HG03280 (cell line): ENCODE measurements at regions not wholly inside any gene's neighbourhood (a gene's known extent, or its start where the extent isn't known, plus 50 kb on each side); places are given as distances from the start of the nearest gene placed in this dataset.

Source experiments
- ATAC-seq: cut with Tn5 transposase; IDR thresholded peaks from one replicate; pipeline ENCODE4 v1.9.1; 2021; ENCODE audit warnings: mild to moderate bottlenecking, moderate library complexity; ENCODE audit not compliant: unreplicated experiment

DNA sequence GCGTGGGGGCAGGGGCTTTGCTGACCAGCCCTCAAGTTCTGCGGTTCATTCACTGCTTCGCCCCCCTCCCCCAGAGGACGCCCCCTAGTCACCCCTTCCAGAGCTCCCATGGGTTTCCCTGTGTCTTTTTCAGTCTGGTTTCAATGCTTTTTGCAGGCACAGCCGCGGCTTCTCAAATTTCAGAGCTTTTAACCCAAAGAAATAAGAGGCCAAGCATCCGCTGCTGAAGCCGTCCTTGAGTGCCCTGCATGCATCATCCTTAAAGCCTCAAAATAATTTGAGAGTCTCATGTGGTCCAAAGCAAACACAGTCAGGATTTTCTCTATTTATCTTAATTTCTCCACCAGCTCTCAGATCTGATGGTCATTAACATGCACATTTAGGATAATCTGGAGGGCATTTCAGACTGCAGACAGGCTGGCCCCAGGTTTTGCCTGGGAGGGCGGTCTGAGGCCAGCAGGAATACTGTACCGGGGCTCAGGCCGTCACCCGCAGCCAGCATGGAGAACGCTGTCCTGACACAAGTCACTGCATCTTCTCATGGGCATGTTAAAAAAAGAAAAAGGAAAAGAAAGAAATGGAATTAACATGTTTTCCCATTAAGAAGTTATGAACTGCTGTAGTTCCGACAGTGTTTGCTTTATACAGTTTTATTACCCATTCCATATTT lies 420.8 kb upstream of the IRX4 start:
- no peak for ATAC-seq

DNA sequence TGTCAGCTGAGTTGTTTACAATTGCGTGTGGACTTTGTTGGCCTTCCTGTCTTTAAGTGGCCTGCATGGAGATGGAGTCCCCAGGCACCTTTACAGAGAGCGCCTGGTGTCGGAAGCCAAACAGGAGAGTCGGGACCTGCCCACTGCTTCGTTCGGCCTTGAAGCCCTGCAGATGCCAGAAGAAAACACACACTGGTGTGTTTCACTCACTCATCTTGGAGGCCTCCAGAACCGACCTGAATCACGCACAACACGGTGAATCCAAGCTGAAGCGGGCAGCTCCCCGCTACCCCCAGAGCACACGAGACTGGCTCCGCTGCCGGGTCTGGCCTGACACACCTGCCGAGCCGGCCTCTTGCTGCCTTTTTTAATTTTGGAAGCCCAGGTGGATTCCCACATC lies 419.4 kb upstream of the IRX4 start:
- ATAC-seq = no peak

DNA sequence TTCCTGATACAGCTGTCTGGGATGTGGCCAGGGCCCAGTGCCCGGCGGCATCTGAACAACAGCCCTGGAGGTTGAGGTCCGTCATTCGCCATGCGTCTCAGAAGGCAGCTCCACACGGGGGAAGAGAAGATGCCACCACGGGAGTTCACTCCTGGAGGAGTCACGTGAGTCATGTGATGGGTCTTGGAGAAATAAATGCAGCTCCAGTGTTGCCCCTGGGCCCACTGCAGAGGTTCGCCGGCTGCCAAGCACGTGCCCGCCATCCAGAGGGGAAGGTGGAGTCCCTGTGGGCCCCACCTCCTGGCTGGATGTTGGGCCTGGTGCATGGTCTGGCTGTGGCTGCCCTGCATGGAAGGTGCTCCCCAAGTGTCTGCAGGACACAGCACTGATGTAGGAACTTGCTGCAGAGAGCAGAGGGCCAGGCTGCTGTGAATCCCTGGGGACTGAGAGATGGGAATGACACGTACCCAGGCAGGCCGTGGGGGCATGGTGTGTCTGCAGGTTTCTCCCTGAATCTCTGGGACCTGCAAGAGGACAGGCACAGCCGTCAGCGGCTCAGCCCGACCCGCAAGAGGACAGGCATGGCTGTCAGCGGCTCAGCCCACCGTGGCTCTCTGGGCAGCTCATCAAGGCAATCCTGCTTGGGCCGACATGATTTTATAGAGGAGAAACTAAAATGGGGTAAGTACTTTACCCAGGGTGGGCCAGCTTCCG lies 418.3 kb upstream of the IRX4 start:
- ATAC-seq = no peak

DNA sequence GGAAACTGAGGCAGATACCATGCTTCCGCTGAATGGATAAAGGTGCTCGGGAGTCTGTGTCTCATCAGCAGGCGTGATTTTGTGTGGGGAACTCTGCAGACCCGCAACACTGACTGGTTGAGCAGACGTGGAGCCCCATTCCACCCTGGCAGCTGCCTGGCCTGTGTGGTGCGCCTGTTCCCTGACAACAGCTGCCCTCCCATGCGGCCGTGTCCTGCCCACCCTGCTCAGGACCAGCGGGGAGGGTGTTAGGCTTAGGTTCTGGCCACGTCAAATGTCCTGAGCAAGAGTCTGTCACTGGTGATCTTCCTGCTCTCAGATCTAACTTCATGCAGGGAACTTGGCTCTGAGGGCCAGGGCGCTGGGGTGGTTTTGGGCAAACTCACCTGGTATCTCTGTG lies 417.7 kb upstream of the IRX4 start:
- no peak for ATAC-seq

DNA sequence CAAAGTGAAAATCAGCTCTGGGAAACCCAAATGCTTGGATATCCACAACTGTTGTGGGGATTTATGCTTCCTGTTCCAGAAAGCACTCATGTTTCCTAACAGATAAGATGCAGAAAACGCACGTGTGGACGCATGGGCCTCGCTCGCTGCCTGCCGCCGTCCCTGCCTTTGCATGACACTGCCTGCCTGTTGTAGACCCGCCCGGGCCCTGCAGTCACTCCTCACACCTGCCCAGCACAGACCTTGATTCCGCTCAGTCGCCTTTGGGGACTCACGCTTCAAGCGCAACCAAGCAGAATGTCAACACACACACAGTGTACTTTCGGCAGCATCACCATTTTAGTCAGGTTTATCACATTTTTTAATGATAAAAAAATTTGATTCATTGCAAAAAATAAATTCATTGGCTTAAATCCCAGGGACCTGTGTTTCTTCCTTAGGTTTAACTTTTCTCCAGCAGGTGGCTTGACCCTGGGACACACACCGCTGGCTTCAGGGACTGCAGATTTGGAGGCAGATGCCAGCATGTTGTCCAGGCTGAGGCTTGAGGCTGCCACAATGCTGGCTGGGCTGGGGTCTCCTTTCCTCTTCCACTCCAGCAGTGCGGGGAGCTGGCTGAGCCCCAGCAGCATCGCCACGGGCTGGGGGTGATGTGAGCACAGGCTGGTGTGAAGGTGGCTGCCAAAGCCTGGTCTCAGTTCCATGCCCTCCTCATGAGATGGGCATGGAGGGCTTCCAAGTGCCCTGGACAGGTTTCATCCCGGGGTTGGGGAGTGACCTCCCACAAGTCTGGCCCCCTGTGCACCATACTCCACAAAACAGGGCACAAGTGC lies 416.9 kb upstream of the IRX4 start:
- no peak for ATAC-seq

DNA sequence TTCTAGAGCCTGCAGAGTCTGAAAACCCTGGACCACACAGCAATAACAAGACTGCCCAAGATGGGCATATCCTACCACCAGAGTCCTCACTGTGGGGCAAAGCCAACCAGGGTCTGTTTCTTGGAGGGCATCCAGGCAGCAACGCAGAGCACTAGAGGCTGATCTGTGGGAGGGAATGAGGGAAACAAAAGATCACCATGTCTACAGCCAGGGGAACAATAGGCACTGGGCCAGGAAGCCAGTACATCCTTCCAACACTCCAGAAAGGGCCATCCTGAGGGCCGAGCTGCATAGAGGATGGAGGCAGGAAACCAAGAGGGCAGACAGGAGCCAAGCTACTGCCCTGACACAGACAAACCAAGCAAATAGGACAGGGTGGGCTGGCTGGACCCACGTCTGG lies 416.1 kb upstream of the IRX4 start:
- no peak for ATAC-seq

DNA sequence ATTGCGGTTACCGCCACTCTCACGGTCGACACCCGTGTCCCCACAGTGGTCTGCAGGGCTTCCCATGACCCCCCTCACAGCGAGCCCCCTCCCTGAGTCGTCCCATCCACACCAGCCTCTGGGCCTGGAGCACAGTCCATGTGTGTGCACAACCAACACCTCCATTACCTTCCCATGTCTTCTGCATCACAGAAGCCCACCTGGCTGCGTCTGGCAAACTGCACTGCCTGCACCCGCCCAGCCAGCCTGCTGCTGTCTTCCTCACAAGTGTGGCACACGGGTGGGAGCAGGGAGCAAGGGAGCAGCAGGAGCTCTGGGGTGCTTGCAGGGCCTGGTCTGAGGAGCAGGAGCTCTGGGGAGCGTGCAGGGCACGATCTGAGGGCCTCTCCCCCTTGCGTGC lies 415.3 kb upstream of the IRX4 start:
- ATAC-seq = no peak

DNA sequence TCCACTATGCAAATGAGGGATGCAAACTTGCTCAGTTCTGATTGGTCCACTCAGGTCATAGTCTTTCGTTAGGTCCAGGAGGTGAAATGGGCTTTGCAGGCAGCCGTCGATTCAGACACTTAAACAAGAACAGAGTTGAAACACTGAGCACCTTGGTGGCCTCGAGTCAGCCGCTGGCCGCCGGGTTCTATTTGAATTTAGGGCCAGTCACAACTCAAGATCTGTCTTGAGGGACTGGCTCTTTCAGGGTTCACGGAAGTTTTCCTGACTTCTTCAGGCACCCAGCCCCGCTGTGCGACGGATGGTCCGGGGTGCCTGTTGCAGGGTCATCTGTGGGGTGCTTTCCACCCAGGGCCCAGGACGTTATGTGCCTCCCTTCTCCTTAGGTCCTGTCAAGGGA lies 412.8 kb upstream of the IRX4 start:
- ATAC-seq = no peak

DNA sequence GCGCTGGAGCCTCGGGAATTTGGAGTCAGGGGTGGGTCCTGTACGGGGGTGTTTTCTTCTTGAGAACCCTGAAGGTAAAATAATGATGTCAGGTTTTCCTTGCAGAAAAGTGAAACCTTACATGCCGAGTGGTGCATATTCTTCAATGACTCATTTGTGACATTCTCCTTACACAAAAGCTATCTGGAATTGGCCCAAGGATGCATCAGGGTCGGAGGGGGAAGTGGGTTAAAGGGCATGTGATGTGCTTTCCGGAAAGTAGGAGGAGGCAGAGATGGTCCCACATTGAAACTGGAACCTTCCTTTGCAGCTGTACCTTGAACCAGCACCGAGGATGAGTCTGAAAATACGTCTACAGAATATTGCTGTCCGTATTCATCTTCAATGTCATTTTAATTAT lies 411.2 kb upstream of the IRX4 start:
- ATAC-seq = no peak

DNA sequence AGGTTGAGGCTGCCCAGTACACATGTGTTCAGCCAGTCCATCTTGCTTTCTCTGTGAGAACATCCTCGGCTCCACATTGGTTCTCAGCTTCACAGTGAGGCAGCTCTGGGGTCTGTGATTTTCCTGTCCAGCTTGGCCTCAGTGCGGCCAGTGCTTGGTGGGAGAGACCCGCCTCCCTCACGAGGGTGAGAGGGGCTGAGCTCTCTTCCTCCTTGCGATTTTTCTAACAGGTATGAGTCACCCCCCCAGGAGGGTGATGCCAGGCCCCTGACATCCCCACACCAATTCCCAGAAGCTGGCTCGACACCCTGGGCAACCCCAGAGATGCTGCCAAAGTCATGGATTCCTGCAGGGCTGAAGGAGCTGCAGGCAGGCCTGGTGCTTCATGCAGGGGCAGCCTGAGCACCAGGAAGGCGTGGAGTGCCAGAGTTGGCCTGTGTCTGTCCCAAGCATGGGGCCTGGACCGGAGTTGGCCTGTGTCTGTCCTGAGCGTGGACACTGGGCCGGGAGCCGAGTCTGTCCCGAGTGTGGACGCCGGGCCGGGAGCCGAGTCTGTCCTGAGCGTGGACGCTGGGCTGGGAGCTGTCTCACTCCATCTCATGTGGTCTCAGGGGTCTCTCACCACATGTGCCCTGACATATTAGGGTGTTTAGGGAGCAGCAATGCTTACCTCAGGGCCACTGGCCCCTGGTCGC lies 408.6 kb upstream of the IRX4 start:
- no peak for ATAC-seq

DNA sequence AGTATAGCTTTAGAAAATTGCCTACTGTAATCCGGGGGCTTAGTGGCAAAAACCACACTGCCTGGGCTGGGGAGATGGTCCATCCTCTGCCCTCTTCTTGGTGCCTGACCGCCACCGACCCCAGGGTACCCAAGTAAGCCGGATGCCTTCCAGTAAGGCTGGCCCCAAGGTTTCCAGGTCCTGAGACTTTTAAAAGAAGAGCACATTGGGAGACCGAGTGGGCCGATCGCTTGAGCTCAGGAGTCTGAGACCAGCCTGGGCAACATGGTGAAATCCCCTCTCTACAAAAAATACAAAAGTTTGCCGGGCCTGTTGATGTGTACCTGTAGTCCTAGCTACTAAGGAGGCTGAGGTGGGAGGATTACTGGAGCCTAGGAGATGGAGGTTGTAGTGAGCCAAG lies 406.7 kb upstream of the IRX4 start:
- ATAC-seq = no peak

DNA sequence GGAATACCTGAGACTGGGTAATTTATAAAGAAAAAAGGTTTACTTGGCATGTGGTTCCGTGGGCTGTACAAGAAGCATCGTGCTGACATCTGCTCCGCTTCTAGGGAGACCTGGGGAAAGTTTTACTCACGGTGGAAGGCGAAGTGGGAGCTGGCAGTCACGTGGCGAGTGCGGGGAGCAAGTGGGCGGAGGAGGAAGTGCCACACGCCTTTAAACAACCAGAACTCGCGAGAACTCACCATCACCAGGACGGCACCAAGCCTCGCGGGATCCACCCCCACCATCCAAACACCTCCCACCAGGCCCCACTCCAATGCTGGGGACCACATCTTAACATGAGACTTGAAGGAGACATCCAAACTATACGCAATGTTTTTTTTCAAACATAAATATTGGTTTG lies 406.2 kb upstream of the IRX4 start:
- no peak for ATAC-seq

DNA sequence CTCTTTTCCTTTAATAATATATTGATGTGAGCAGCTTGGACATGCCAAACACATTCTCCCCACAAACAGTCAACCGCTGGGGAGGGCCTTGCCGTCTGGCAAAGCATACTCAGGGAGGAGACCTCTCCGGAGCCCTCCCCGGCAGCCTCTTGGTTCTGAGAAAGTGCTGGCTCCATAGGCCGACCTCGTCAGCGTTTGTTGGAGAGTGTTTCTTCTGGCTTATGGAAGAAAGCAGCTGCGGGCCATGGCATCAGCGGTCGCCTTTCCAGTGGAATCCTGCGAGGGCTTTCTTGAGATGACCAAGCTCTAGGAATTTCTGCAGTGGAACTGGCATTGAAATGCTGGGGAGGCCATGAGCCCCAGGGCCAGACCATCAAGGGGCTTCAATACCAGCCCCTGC lies 405.7 kb upstream of the IRX4 start:
- no peak for ATAC-seq

DNA sequence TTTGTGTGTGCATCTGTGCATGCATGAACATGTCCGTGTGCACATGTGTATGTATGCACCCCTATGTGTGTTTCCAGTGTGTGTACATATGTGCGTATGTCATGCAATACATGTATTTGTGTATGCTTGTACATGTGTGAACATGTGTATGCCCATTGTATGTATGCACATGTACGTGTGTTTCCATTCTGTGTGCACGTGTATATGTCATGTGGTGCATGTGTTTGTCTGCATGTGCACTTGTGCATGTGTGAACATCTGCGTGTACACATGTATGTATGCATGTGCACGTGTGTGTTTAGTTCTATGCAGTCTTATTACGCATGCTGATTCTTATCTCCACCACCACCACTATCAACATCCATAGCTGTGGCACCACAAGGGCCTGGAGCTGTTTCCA lies 403.5 kb upstream of the IRX4 start:
- no peak for ATAC-seq

DNA sequence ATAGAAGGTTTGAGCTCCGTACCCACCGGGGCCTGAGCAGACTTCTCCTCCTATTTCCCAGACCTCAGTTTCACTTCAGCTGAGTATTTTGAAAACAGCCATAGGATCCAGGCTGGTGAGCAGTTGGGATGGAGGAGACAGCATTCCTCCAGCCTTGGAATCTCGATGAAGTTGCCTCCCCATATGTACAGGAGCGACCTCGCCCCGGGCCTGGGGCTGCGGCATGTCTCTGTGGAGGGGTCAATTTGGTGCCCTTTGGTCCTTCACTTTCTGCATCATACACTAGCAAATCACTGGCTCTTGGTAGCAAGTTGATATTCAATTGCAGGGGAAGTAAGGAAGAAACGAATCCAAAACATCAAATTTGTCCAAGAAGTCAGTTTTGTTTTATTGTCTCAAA lies 402.0 kb upstream of the IRX4 start:
- no peak for ATAC-seq

DNA sequence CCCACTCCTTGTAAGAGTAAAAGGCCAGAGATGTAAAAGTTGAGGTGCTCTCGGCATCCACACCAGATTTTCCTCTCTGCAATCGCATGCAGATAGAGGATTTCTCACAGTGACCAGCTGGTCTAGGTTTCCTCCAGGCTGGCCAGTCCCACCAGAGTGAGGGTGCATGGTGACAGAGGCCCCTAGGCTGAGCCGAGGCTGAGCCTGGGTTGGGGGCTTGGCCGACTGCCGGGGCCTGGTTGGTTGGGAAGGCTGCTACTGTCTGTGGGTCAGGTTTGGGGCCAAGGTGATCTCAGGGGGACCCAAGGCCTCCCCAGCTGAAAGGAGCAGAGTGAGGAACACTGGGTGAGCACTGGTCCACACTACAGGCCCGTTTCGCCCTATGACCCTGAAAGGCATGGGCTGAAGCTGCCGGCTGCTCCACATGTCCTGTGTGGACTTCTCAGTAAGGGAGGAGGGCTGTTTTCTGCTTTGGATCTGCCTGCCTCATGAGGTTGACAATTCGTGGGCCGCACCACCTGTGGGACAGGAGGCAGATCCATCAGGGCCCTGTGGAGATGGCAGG lies 400.8 kb upstream of the IRX4 start:
- no peak for ATAC-seq

DNA sequence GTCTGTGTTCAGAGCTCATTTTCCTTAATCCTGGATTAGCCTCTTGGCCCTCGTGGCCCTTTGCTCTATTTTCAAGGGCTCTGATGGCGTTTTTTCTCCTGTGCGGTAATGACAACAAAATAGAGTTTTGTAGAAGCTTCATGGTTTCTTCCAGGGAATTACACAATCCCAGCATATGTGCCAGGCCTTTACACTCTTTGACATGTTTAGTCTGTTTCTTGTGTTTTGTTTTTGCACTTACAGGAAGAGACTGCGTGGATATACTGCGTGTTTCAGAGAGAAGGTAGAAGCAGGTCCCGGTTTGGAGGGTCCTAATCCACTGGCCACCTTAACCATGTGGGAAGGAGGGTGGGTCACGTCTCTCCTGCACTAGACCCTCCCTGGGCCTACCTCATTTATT lies 400.2 kb upstream of the IRX4 start:
- ATAC-seq = no peak

DNA sequence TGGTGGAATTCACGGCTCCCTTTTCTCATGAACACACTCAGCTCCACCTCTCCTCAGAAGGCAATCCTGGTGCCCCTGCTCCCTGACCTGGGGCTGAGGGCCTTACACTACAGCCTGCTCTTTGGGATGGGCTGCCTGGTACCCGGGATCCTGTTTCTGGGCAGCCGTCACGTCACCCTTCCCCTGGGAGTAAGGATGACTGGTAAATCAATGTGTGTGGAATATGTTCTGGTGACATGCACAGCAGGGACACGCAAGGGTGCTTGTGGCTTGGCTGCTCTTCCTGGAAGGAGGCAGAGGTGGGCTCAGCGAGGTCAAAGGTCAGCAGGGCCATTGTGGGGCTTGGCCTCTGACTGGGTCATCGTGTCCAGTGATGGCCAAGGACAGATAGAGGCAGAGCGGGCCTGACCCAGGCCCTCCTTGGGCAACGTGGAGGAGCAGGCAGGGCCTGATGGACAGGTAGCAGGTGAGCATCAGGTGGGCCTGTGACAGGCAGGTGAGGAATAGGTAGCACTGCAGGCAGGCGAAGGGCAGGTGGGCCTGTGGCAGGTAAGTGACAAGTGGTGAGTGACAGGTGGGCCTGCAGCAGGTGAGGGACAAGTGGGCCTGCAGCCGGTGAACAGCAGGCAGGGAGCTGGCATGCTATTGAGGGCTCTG lies 399.4 kb upstream of the IRX4 start:
- ATAC-seq = no peak

DNA sequence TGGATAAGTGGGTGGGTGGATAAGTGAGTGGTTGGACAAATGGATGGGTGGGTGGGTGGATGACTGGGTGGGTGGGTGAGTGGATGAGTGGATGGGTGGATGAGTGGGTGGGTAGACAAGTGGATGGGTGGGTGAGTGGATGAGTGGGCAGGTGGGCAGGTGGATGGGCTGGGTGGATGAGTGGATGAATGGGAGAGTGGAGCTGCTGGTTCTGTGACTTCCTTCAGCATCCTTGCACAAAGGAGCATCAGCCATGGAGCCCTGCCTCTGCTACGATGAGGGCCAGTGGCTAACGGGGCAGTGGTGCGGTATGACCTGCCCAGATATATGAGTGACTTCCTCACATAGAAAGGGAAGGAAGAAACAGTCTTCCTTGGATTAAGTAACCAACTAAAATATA lies 398.7 kb upstream of the IRX4 start:
- no peak for ATAC-seq

DNA sequence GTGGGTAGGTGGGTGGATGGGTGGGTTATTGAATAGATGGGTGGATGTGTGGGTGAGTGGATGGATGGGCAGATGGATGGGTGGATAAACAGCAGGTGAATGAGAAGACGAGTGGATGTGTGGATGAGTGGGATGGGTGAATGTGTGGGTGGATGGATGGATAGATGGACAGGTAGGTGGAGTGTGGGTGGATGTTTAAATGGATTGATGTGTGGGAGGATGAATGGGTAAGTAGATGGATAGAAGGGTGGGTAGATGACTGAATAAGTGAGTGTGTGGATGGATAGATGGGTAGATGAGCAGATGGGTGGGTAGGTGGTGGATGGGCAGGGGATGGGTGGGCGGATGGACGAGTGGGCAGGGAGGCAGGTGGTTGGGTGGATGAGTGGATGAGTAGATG lies 397.6 kb upstream of the IRX4 start:
- no peak for ATAC-seq
